WTC11 (cell line): ENCODE measurements at regions not wholly inside any gene's neighbourhood (a gene's known extent, or its start where the extent isn't known, plus 50 kb on each side); places are given as distances from the start of the nearest gene placed in this dataset.

Experiments used
- ATAC-seq: fragments of 200-7000 bp; cut with Tn5 transposase; 2 replicates; pipeline ENCODE4 v1.10.0; 2021; ENCODE audit warnings: mild to moderate bottlenecking, moderate library complexity
- CTCF ChIA-PET: fragments of 300-600 bp; sonication (Branson Sonifier 250); formaldehyde crosslinking; loops from one replicate; lab custom pipeline; 2021; ENCODE audit warnings: antibody characterized with exemption; lab: Charles Lee
- POLR2A ChIA-PET: fragments of 350-600 bp; sonication (Branson Sonifier 250); formaldehyde crosslinking; loops from one replicate; lab custom pipeline; 2021; ENCODE audit warnings: antibody characterized with exemption; lab: Charles Lee
- DNase-seq: peaks from one replicate; pipeline ENCODE4 v3.0.0; 2021; ENCODE audit warnings: low spot score
- H3K27ac Mint-ChIP-seq: 2 replicates; pipeline ENCODE4 v1.8.0; 2021; ENCODE audit warnings: mixed read lengths
- H3K27me3 Mint-ChIP-seq: 2 replicates; pipeline ENCODE4 v1.8.0; 2021; ENCODE audit warnings: low read depth, mild to moderate bottlenecking, moderate library complexity, mixed read lengths
- H3K36me3 Mint-ChIP-seq: 2 replicates; pipeline ENCODE4 v1.8.0; 2021; ENCODE audit warnings: mixed read lengths
- H3K4me1 Mint-ChIP-seq: 2 replicates; pipeline ENCODE4 v1.8.0; 2022; ENCODE audit warnings: mixed read lengths
- H3K4me3 Mint-ChIP-seq: 2 replicates; pipeline ENCODE4 v1.8.0; 2021; ENCODE audit warnings: mild to moderate bottlenecking, moderate library complexity, mixed read lengths
- H3K9me3 Mint-ChIP-seq: 2 replicates; pipeline ENCODE4 v1.8.0; 2021; ENCODE audit warnings: mixed read lengths
- CBFB ChIP-seq: sonication (generic); formaldehyde crosslinking; IDR thresholded peaks from 2 replicates; pipeline ENCODE4 v1.8.1; 2022; ENCODE audit warnings: mild to moderate bottlenecking, low read depth, missing genetic modification reagents
- EMX1 ChIP-seq: fragments of 250-450 bp; sonication (Bioruptor Pico); IDR thresholded peaks from 2 replicates; pipeline ENCODE4 v1.8.0; 2021; ENCODE audit warnings: mild to moderate bottlenecking
- ETV6 ChIP-seq: sonication (generic); formaldehyde crosslinking; IDR thresholded peaks from 2 replicates; pipeline ENCODE4 v1.8.1; 2022; ENCODE audit warnings: mild to moderate bottlenecking, missing genetic modification reagents
- FOXK1 ChIP-seq: sonication (generic); formaldehyde crosslinking; IDR thresholded peaks from 2 replicates; pipeline ENCODE4 v1.8.0; 2022; ENCODE audit warnings: mild to moderate bottlenecking, moderate library complexity, missing genetic modification reagents
- GABPB1 ChIP-seq: sonication (generic); formaldehyde crosslinking; IDR thresholded peaks from 2 replicates; pipeline ENCODE4 v1.8.1; 2023; ENCODE audit warnings: mild to moderate bottlenecking, missing genetic modification reagents
- HMGA2 ChIP-seq: fragments of 250-450 bp; sonication (Bioruptor Pico); IDR thresholded peaks from 2 replicates; pipeline ENCODE4 v1.4.0; 2021; ENCODE audit warnings: mild to moderate bottlenecking, moderate library complexity
- JUN ChIP-seq: sonication (generic); formaldehyde crosslinking; IDR thresholded peaks from 2 replicates; pipeline ENCODE4 v1.8.0; 2023; ENCODE audit warnings: mild to moderate bottlenecking, missing genetic modification reagents
- NFATC4 ChIP-seq: fragments of 250-450 bp; sonication (Bioruptor Pico); IDR thresholded peaks from 2 replicates; pipeline ENCODE4 v1.9.0; 2021; ENCODE audit warnings: mild to moderate bottlenecking
- NFE2L1 ChIP-seq: sonication (generic); formaldehyde crosslinking; IDR thresholded peaks from 2 replicates; pipeline ENCODE4 v1.8.1; 2023; ENCODE audit warnings: missing genetic modification reagents
- NR1H2 ChIP-seq: sonication (generic); formaldehyde crosslinking; IDR thresholded peaks from 2 replicates; pipeline ENCODE4 v1.9.0; 2021; ENCODE audit warnings: mild to moderate bottlenecking, moderate library complexity, missing genetic modification reagents
- PRRX2 ChIP-seq: fragments of 250-450 bp; sonication (Bioruptor Pico); IDR thresholded peaks from 2 replicates; pipeline ENCODE4 v1.8.0; 2021; ENCODE audit warnings: mild to moderate bottlenecking
- TCF7 ChIP-seq: sonication (generic); formaldehyde crosslinking; IDR thresholded peaks from 2 replicates; pipeline ENCODE4 v1.8.0; 2022; ENCODE audit warnings: mild to moderate bottlenecking, low read depth, missing genetic modification reagents, moderate library complexity
- ZNF138 ChIP-seq: sonication (generic); formaldehyde crosslinking; conservative IDR thresholded peaks from 2 replicates; pipeline ENCODE4 v1.8.1; 2022; ENCODE audit warnings: mild to moderate bottlenecking, moderate library complexity, missing genetic modification reagents
- ZNF423 ChIP-seq: fragments of 250-450 bp; sonication (Bioruptor Pico); IDR thresholded peaks from 2 replicates; pipeline ENCODE4 v2.1.2; 2022; ENCODE audit warnings: mild to moderate bottlenecking, moderate library complexity
- TF ChIP-seq, protein P1 (sequence below): sonication (generic); formaldehyde crosslinking; conservative IDR thresholded peaks from 2 replicates; pipeline ENCODE4 v1.8.1; 2023; ENCODE audit warnings: mild to moderate bottlenecking, low read depth, missing genetic modification reagents, moderate library complexity
- TF ChIP-seq, protein P2 (sequence below): sonication (generic); formaldehyde crosslinking; IDR thresholded peaks from 2 replicates; pipeline ENCODE4 v1.8.1; 2023; ENCODE audit warnings: mild to moderate bottlenecking, missing genetic modification reagents, moderate library complexity
- TF ChIP-seq, protein P3 (sequence below): sonication (generic); formaldehyde crosslinking; IDR thresholded peaks from 2 replicates; pipeline ENCODE4 v1.8.1; 2022; ENCODE audit warnings: low read depth, missing genetic modification reagents, borderline replicate concordance
- TF ChIP-seq, protein P4 (sequence below): sonication (generic); formaldehyde crosslinking; IDR thresholded peaks from 2 replicates; pipeline ENCODE4 v1.8.0; 2022; ENCODE audit warnings: mild to moderate bottlenecking, missing genetic modification reagents
- TF ChIP-seq, protein P5 (sequence below): sonication (generic); formaldehyde crosslinking; IDR thresholded peaks from 2 replicates; pipeline ENCODE4 v1.8.0; 2023; ENCODE audit warnings: missing genetic modification reagents
- TF ChIP-seq, protein P6 (sequence below): sonication (generic); formaldehyde crosslinking; IDR thresholded peaks from 2 replicates; pipeline ENCODE4 v1.8.1; 2023; ENCODE audit warnings: mild to moderate bottlenecking, moderate library complexity, missing genetic modification reagents
- TF ChIP-seq, protein P7 (sequence below): fragments of 250-450 bp; sonication (Bioruptor Pico); IDR thresholded peaks from 2 replicates; pipeline ENCODE4 v1.9.0; 2021; ENCODE audit warnings: mild to moderate bottlenecking
- TF ChIP-seq, protein P8 (sequence below): fragments of 250-450 bp; sonication (Bioruptor Pico); IDR thresholded peaks from 2 replicates; pipeline ENCODE4 v1.9.0; 2021; ENCODE audit warnings: mild to moderate bottlenecking, borderline replicate concordance

DNA sequence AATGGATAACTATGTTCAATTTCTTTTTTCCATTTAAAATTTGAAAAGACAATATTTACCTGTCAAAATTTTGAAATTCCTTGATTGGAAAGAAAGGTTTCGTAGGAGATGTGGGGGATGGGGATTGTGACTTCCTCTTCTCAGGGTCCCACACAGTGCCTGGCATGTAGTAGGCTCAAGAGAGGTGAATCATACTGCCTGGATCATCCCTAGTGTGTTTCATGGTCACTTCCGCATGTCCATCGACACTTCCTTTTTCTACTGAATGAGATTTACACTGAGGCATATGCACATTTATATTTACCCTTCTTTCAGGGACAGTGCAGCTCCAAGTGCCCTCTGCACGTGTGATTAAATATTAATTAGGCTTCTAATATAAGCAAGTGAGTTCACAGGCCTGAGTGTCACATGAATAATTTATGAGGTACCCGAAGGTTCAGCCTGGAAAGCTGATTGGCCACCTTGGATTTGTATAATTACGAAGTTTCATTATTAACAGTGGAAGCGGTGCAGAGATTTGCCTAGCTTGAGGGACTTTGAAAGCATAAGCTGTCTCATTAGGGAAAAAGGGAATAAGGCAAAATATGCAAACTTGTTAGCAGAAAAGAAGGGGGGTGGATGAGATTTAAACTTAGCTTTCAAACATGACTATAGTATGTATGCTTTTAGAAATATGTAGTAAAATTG lies 177.5 kb upstream of the MMS22L start (continued):
- TF ChIP-seq ZNF138 (CRISPR knock-in tag): no peak
- TF ChIP-seq JUN (CRISPR knock-in tag): no peak
- TF ChIP-seq, protein P1, sequence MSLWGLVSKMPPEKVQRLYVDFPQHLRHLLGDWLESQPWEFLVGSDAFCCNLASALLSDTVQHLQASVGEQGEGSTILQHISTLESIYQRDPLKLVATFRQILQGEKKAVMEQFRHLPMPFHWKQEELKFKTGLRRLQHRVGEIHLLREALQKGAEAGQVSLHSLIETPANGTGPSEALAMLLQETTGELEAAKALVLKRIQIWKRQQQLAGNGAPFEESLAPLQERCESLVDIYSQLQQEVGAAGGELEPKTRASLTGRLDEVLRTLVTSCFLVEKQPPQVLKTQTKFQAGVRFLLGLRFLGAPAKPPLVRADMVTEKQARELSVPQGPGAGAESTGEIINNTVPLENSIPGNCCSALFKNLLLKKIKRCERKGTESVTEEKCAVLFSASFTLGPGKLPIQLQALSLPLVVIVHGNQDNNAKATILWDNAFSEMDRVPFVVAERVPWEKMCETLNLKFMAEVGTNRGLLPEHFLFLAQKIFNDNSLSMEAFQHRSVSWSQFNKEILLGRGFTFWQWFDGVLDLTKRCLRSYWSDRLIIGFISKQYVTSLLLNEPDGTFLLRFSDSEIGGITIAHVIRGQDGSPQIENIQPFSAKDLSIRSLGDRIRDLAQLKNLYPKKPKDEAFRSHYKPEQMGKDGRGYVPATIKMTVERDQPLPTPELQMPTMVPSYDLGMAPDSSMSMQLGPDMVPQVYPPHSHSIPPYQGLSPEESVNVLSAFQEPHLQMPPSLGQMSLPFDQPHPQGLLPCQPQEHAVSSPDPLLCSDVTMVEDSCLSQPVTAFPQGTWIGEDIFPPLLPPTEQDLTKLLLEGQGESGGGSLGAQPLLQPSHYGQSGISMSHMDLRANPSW: no peak
- TF ChIP-seq ETV6 (CRISPR knock-in tag): no peak
- TF ChIP-seq, protein P2, sequence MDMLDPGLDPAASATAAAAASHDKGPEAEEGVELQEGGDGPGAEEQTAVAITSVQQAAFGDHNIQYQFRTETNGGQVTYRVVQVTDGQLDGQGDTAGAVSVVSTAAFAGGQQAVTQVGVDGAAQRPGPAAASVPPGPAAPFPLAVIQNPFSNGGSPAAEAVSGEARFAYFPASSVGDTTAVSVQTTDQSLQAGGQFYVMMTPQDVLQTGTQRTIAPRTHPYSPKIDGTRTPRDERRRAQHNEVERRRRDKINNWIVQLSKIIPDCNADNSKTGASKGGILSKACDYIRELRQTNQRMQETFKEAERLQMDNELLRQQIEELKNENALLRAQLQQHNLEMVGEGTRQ (CRISPR knock-in tag): no peak
- TF ChIP-seq, protein P3, sequence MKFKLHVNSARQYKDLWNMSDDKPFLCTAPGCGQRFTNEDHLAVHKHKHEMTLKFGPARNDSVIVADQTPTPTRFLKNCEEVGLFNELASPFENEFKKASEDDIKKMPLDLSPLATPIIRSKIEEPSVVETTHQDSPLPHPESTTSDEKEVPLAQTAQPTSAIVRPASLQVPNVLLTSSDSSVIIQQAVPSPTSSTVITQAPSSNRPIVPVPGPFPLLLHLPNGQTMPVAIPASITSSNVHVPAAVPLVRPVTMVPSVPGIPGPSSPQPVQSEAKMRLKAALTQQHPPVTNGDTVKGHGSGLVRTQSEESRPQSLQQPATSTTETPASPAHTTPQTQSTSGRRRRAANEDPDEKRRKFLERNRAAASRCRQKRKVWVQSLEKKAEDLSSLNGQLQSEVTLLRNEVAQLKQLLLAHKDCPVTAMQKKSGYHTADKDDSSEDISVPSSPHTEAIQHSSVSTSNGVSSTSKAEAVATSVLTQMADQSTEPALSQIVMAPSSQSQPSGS (CRISPR knock-in tag): no peak
- TF ChIP-seq, protein P4, sequence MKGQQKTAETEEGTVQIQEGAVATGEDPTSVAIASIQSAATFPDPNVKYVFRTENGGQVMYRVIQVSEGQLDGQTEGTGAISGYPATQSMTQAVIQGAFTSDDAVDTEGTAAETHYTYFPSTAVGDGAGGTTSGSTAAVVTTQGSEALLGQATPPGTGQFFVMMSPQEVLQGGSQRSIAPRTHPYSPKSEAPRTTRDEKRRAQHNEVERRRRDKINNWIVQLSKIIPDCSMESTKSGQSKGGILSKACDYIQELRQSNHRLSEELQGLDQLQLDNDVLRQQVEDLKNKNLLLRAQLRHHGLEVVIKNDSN (CRISPR knock-in tag): no peak
- TF ChIP-seq HMGA2 (CRISPR knock-in tag): no peak
- TF ChIP-seq, protein P5, sequence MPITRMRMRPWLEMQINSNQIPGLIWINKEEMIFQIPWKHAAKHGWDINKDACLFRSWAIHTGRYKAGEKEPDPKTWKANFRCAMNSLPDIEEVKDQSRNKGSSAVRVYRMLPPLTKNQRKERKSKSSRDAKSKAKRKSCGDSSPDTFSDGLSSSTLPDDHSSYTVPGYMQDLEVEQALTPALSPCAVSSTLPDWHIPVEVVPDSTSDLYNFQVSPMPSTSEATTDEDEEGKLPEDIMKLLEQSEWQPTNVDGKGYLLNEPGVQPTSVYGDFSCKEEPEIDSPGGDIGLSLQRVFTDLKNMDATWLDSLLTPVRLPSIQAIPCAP (CRISPR knock-in tag): no peak
- no peak for TF ChIP-seq GABPB1 (CRISPR knock-in tag)

DNA sequence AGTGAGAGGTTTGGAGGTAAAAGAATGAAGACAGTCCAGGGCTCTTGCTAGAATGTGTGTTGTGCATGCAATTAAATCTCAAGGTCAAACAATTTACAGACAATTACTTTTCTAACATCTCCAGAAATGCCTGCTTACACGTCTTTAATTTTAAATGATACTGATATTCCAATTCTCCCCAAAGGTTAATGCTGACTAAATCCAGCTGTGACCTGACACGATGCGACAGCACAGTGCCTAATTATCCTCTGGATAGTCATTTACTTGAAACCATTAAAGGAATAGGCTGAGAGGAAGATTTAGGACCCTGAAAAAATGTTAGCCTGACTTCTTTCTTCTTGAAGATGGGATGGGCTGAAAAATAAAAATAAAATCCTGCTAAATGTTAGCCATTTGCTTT lies 178.2 kb upstream of the MMS22L start:
- Mint-ChIP-seq H3K27me3 (no peaks in the 10 kb centered on the region), H3K36me3 (no peaks in the 10 kb centered on the region), H3K4me3 (no peak overlapping the region), H3K27ac (no peak overlapping the region), H3K9me3 (no peaks in the 10 kb centered on the region), H3K4me1 (peaks cover 25% of the 10 kb centered on the region)
- no peak for DNase-seq
- CTCF ChIA-PET: no interaction called here
- no peak for ATAC-seq
- POLR2A ChIA-PET: no interaction called here
- TF ChIP-seq CBFB (CRISPR knock-in tag) (no peak), PRRX2 (no peak), ZNF423 (no peak), EMX1 (CRISPR knock-in tag) (no peak), HMGA2 (CRISPR knock-in tag) (no peak), FOXK1 (CRISPR knock-in tag) (no peak), NFE2L1 (CRISPR knock-in tag) (no peak), TCF7 (CRISPR knock-in tag) (no peak), NFATC4 (no peak), NR1H2 (CRISPR knock-in tag) (no peak)
- TF ChIP-seq, protein P6, sequence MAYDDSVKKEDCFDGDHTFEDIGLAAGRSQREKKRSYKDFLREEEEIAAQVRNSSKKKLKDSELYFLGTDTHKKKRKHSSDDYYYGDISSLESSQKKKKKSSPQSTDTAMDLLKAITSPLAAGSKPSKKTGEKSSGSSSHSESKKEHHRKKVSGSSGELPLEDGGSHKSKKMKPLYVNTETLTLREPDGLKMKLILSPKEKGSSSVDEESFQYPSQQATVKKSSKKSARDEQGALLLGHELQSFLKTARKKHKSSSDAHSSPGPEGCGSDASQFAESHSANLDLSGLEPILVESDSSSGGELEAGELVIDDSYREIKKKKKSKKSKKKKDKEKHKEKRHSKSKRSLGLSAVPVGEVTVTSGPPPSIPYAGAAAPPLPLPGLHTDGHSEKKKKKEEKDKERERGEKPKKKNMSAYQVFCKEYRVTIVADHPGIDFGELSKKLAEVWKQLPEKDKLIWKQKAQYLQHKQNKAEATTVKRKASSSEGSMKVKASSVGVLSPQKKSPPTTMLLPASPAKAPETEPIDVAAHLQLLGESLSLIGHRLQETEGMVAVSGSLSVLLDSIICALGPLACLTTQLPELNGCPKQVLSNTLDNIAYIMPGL (CRISPR knock-in tag): no peak
- TF ChIP-seq, protein P7, sequence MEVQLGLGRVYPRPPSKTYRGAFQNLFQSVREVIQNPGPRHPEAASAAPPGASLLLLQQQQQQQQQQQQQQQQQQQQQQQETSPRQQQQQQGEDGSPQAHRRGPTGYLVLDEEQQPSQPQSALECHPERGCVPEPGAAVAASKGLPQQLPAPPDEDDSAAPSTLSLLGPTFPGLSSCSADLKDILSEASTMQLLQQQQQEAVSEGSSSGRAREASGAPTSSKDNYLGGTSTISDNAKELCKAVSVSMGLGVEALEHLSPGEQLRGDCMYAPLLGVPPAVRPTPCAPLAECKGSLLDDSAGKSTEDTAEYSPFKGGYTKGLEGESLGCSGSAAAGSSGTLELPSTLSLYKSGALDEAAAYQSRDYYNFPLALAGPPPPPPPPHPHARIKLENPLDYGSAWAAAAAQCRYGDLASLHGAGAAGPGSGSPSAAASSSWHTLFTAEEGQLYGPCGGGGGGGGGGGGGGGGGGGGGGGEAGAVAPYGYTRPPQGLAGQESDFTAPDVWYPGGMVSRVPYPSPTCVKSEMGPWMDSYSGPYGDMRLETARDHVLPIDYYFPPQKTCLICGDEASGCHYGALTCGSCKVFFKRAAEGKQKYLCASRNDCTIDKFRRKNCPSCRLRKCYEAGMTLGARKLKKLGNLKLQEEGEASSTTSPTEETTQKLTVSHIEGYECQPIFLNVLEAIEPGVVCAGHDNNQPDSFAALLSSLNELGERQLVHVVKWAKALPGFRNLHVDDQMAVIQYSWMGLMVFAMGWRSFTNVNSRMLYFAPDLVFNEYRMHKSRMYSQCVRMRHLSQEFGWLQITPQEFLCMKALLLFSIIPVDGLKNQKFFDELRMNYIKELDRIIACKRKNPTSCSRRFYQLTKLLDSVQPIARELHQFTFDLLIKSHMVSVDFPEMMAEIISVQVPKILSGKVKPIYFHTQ: no peak
- TF ChIP-seq, protein P8, sequence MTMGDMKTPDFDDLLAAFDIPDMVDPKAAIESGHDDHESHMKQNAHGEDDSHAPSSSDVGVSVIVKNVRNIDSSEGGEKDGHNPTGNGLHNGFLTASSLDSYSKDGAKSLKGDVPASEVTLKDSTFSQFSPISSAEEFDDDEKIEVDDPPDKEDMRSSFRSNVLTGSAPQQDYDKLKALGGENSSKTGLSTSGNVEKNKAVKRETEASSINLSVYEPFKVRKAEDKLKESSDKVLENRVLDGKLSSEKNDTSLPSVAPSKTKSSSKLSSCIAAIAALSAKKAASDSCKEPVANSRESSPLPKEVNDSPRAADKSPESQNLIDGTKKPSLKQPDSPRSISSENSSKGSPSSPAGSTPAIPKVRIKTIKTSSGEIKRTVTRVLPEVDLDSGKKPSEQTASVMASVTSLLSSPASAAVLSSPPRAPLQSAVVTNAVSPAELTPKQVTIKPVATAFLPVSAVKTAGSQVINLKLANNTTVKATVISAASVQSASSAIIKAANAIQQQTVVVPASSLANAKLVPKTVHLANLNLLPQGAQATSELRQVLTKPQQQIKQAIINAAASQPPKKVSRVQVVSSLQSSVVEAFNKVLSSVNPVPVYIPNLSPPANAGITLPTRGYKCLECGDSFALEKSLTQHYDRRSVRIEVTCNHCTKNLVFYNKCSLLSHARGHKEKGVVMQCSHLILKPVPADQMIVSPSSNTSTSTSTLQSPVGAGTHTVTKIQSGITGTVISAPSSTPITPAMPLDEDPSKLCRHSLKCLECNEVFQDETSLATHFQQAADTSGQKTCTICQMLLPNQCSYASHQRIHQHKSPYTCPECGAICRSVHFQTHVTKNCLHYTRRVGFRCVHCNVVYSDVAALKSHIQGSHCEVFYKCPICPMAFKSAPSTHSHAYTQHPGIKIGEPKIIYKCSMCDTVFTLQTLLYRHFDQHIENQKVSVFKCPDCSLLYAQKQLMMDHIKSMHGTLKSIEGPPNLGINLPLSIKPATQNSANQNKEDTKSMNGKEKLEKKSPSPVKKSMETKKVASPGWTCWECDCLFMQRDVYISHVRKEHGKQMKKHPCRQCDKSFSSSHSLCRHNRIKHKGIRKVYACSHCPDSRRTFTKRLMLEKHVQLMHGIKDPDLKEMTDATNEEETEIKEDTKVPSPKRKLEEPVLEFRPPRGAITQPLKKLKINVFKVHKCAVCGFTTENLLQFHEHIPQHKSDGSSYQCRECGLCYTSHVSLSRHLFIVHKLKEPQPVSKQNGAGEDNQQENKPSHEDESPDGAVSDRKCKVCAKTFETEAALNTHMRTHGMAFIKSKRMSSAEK (CRISPR knock-in tag): no peak
